Right lobe of liver (tissue), 6 donors: ENCODE measurements at regions not wholly inside any gene's neighbourhood (a gene's known extent, or its start where the extent isn't known, plus 50 kb on each side); places are given as distances from the start of the nearest gene placed in this dataset.

Experiments
- ATAC-seq, 4 donors: fragments of 200-7000 bp; cut with Tn5 transposase; one replicate each; pipeline ENCODE4 v1.9.1; 2020; ENCODE audit warnings: mild to moderate bottlenecking in 4 of 4, moderate library complexity in 4 of 4
- DNase-seq, 3 donors: peaks; one replicate each; pipeline ENCODE4 v3.0.0-alpha.2; 2020
- H3K27ac ChIP-seq, 3 donors: fragments of 200-600 bp; one replicate each; pipeline ENCODE4 v1.8.0; 2022
- H3K27me3 ChIP-seq, 2 donors: fragments of 200-600 bp; one replicate each; pipeline ENCODE4 v1.8.0; 2022
- H3K36me3 ChIP-seq, 4 donors: fragments of 200-600 bp; sonication (generic) in 1 of 4; one replicate each; pipeline versions ENCODE4 v1.5.1 to v1.8.0; 2017 to 2022; ENCODE audit warnings: control low read depth in 1 of 4
- H3K4me1 ChIP-seq, 4 donors: fragments of 200-600 bp; sonication (generic) in 1 of 4; one replicate each; pipeline versions ENCODE4 v1.5.1 to v1.8.0; 2017 to 2022; ENCODE audit warnings: control low read depth in 1 of 4
- H3K4me3 ChIP-seq, 3 donors: fragments of 200-600 bp; one replicate each; pipeline ENCODE4 v1.8.0; 2022
- H3K9me3 ChIP-seq, 4 donors: fragments of 200-600 bp; sonication (generic) in 1 of 4; one replicate each; pipeline versions ENCODE4 v1.5.1 to v1.8.0; 2017 to 2022; ENCODE audit warnings: control low read depth in 1 of 4
- POLR2A ChIP-seq: fragments of 450-650 bp; IDR thresholded peaks from one replicate; pipeline ENCODE4 v1.6.1; 2017; ENCODE audit warnings: antibody characterized with exemption, mild to moderate bottlenecking
- WGBS: methylation state at CpG from one replicate; pipeline ENCODE4 v1.1.6; 2018; ENCODE audit warnings: low coverage, low lambda C conversion rate; ENCODE audit not compliant: insufficient coverage; ENCODE audit errors: missing lambda C conversion rate; 5-methylcytosine and 5-hydroxymethylcytosine counted together
- intact Hi-C, 2 donors: fragments of 100-400 bp; cut with DNase I; formaldehyde crosslinking; loops; one replicate each; pipeline versions ENCODE4 v1.11.2 to v1.14.1; 2022
- TF ChIP-seq, protein P1 (sequence below), 4 donors: fragments of 200-600 bp in 3 of 4; fragments of 450-650 bp in 1 of 4; IDR thresholded peaks; one replicate each; pipeline versions ENCODE4 v1.5.1 to v1.8.0; 2016 to 2022; ENCODE audit warnings: antibody characterized with exemption in 4 of 4, mild to moderate bottlenecking in 2 of 4
- donor health status: DM: no; HTN: yes; CAD: no.
- donor health status: DM: no; HTN: no; CAD: no.
- donor health status: DM: no; HTN: no; CAD: no.
- donor health status: DM: no; HTN: yes; CAD: no.
- donor health status: DM: no; HTN: yes; CAD: no.

DNA sequence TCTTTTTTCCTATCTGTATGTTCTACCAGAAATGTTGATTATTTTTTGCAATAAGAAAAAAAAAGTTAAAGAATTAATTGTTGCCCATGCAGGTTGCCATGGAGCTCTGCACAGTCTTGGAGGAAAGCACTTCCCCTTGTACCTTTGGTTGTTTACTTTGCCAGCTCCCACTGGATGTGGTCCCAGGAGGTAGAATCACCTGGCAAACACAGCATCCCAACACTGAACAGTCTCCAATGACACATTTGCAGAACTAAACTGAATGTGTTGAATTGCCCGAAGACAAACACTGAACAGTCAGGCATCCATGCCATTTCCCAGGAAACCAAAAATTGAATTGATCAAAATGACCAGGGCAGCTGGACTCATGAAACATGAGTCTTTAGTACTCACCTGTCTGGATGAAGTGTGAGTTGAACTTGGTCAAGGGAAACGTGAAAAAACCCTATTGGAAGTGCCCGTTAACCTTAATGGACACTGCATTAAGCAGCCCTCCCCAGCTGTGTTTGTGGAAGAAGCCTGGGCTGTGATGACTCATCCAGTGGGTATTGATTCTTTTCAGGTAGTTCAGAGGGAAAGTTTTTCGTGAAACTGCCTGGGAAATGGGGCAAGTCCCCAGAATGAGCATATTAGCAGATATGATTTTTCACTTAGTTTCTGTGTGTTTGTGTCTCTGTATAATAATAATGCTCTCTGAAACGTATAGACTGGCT is 284.7 kb upstream of the STT3B start:
- no peak for DNase-seq
- no peaks in the 10 kb centered on the region for H3K36me3 ChIP-seq
- 24% methylated on average over 3 of the region's 5 CpGs for WGBS
- ATAC-seq = peak; percentile 82 to 94 (median 88)
- H3K4me3 ChIP-seq = no peak overlapping the region
- TF ChIP-seq, protein P1, sequence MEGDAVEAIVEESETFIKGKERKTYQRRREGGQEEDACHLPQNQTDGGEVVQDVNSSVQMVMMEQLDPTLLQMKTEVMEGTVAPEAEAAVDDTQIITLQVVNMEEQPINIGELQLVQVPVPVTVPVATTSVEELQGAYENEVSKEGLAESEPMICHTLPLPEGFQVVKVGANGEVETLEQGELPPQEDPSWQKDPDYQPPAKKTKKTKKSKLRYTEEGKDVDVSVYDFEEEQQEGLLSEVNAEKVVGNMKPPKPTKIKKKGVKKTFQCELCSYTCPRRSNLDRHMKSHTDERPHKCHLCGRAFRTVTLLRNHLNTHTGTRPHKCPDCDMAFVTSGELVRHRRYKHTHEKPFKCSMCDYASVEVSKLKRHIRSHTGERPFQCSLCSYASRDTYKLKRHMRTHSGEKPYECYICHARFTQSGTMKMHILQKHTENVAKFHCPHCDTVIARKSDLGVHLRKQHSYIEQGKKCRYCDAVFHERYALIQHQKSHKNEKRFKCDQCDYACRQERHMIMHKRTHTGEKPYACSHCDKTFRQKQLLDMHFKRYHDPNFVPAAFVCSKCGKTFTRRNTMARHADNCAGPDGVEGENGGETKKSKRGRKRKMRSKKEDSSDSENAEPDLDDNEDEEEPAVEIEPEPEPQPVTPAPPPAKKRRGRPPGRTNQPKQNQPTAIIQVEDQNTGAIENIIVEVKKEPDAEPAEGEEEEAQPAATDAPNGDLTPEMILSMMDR (IDR thresholded peaks at IDR 0.05) = no peak
- no peak for TF ChIP-seq POLR2A
- H3K4me1 ChIP-seq = peaks cover 0 to 10% (median 0%) of the 10 kb centered on the region in 4 donors
- no peaks in the 10 kb centered on the region for H3K27me3 ChIP-seq
- no peaks in the 10 kb centered on the region for H3K9me3 ChIP-seq
- no peak overlapping the region for H3K27ac ChIP-seq
- intact Hi-C loops = no loop called here

DNA sequence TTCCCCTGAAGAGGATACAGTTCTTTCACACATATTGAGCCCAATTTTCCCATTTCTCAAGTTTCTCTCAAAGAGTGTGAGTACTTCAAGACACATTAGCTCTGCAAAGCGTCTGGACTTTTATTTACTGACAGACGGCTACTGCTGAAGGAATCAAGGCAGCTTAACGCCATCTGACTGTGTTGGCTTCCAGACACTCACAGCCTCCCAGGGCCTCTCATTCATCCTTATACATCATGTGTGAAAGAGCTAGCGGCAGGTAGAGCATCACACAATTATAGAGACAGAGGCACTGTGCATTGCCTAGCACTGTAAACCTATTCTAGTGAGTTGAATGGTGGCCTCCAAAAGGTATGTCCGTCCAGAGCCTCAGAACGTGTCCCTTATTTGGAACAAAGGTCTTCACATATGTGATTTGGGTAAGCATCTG is 284.1 kb upstream of the STT3B start:
- no peak for ATAC-seq
- Histone ChIP-seq H3K4me3 (no peak overlapping the region), H3K4me1 (peaks cover 0 to 10% (median 0%) of the 10 kb centered on the region in 4 donors), H3K27ac (no peak overlapping the region), H3K9me3 (no peaks in the 10 kb centered on the region), H3K36me3 (no peaks in the 10 kb centered on the region), H3K27me3 (no peaks in the 10 kb centered on the region)
- DNase-seq = no peak
- 72% methylated on average over 5 of the region's 6 CpGs for WGBS
- intact Hi-C loops = no loop called here
- TF ChIP-seq, protein P1 (IDR thresholded peaks at IDR 0.05) = no peak

DNA sequence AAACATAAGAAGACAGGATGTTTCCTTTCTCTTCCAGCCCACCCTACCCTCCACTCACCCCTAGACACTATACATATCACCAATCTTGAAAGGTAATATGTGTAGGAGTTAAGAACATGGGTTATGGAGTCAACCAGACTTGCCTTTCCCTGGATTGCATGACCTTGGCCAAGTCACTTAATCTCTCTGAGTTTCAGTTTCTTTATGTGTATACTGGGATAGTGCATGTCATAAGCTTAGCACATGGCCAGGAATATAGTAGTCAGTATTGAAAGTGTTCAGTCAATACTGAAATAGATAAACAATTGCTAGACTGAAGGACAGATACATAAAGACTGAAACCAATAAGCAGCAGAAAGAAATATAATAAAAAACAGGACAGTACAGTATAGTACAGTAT is 283.2 kb upstream of the STT3B start:
- intact Hi-C loops = no loop called here
- TF ChIP-seq, protein P1 (IDR thresholded peaks at IDR 0.05) = no peak
- no peak for TF ChIP-seq POLR2A
- no peak overlapping the region for H3K27ac ChIP-seq
- ATAC-seq (no peak), DNase-seq (no peak)
- no peaks in the 10 kb centered on the region for H3K36me3 ChIP-seq
- no peak overlapping the region for H3K4me3 ChIP-seq
- H3K4me1 ChIP-seq = peaks cover 0 to 10% (median 0%) of the 10 kb centered on the region in 4 donors
- no peaks in the 10 kb centered on the region for H3K9me3 ChIP-seq
- no peaks in the 10 kb centered on the region for H3K27me3 ChIP-seq

GRCh38 chr3:31250116-31250777 is 282.5 kb upstream of the STT3B start:
- no peak for ATAC-seq
- Histone ChIP-seq H3K27me3 (no peaks in the 10 kb centered on the region), H3K4me1 (peaks cover 0 to 10% (median 0%) of the 10 kb centered on the region in 4 donors), H3K27ac (no peak overlapping the region), H3K9me3 (no peaks in the 10 kb centered on the region), H3K4me3 (no peak overlapping the region), H3K36me3 (no peaks in the 10 kb centered on the region)
- no peak for TF ChIP-seq POLR2A
- TF ChIP-seq, protein P1 (IDR thresholded peaks at IDR 0.05) = no peak
- intact Hi-C loops = no loop called here
- 67% methylated on average over 1 of the region's 1 CpG for WGBS
- no peak for DNase-seq
